ENCODE measurements at regions not wholly inside any gene's neighbourhood (a gene's known extent, or its start where the extent isn't known, plus 50 kb on each side); places are given as distances from the start of the nearest gene placed in this dataset.

- DNase-seq (ENCODE audit: low spot score): no peak
Observed at GRCh38 chr16:64409783-64410210, 712.1 kb downstream of the CDH11 start.

GRCh38 chr16:64408699-64409098 lies 713.2 kb downstream of the CDH11 start:
- DNase-seq (ENCODE audit: low spot score): no peak

- DNase-seq (ENCODE audit: low spot score): no peak
Observed at GRCh38 chr16:64406770-64407181, 715.1 kb downstream of the CDH11 start.

GRCh38 chr16:64403352-64403751 lies 718.5 kb downstream of the CDH11 start:
- no peak for DNase-seq (ENCODE audit: low spot score)

- no peak for DNase-seq (ENCODE audit: low spot score)
Observed at GRCh38 chr16:64398793-64399192, 723.1 kb downstream of the CDH11 start.

- no peak for DNase-seq (ENCODE audit: low spot score)
Observed at GRCh38 chr16:64397945-64398508, 723.8 kb downstream of the CDH11 start.

- DNase-seq (ENCODE audit: low spot score): no peak
Observed at GRCh38 chr16:64397042-64397441, 724.8 kb downstream of the CDH11 start.

- no peak for DNase-seq (ENCODE audit: low spot score)
Observed at GRCh38 chr16:64394061-64394460, 727.8 kb downstream of the CDH11 start.

- no peak for DNase-seq (ENCODE audit: low spot score)
Observed at GRCh38 chr16:64392456-64392855, 729.4 kb downstream of the CDH11 start.

- no peak for DNase-seq (ENCODE audit: low spot score)
Observed at GRCh38 chr16:64391063-64391600, 730.7 kb downstream of the CDH11 start.

- no peak for DNase-seq (ENCODE audit: low spot score)
Observed at GRCh38 chr16:64390102-64390501, 731.8 kb downstream of the CDH11 start.

GRCh38 chr16:64384636-64385035 lies 737.2 kb downstream of the CDH11 start:
- DNase-seq (ENCODE audit: low spot score): no peak

- DNase-seq (ENCODE audit: low spot score): no peak
Observed at GRCh38 chr16:64381979-64382378, 739.9 kb downstream of the CDH11 start.

- no peak for DNase-seq (ENCODE audit: low spot score)
Observed at GRCh38 chr16:64380751-64381150, 741.1 kb downstream of the CDH11 start.

GRCh38 chr16:64375391-64375980 lies 746.4 kb downstream of the CDH11 start:
- no peak for DNase-seq (ENCODE audit: low spot score)

- no peak for DNase-seq (ENCODE audit: low spot score)
Observed at GRCh38 chr16:64370112-64370511, 751.8 kb downstream of the CDH11 start.

- no peak for DNase-seq (ENCODE audit: low spot score)
Observed at GRCh38 chr16:64365448-64365931, 756.4 kb downstream of the CDH11 start.

GRCh38 chr16:64364894-64365293 lies 757.0 kb downstream of the CDH11 start:
- DNase-seq (ENCODE audit: low spot score): no peak

- no peak for DNase-seq (ENCODE audit: low spot score)
Observed at GRCh38 chr16:64364416-64364815, 757.4 kb downstream of the CDH11 start.

GRCh38 chr16:64364016-64364415 lies 757.8 kb downstream of the CDH11 start:
- DNase-seq (ENCODE audit: low spot score): no peak

- no peak for DNase-seq (ENCODE audit: low spot score)
Observed at GRCh38 chr16:64363039-64363438, 758.8 kb downstream of the CDH11 start.

- DNase-seq (ENCODE audit: low spot score): no peak
Observed at GRCh38 chr16:64362193-64362592, 759.7 kb downstream of the CDH11 start.

GRCh38 chr16:64361753-64362152 lies 760.1 kb downstream of the CDH11 start:
- DNase-seq (ENCODE audit: low spot score): no peak

GRCh38 chr16:64358291-64358690 lies 763.6 kb downstream of the CDH11 start:
- DNase-seq (ENCODE audit: low spot score): no peak

All from HuH-7 (cell line).